ENCODE measurements at regions not wholly inside any gene's neighbourhood (a gene's known extent, or its start where the extent isn't known, plus 50 kb on each side); places are given as distances from the start of the nearest gene placed in this dataset.
A peak's percentile ranks its signal among the peaks of the same experiment; 100 is the strongest.

DNA sequence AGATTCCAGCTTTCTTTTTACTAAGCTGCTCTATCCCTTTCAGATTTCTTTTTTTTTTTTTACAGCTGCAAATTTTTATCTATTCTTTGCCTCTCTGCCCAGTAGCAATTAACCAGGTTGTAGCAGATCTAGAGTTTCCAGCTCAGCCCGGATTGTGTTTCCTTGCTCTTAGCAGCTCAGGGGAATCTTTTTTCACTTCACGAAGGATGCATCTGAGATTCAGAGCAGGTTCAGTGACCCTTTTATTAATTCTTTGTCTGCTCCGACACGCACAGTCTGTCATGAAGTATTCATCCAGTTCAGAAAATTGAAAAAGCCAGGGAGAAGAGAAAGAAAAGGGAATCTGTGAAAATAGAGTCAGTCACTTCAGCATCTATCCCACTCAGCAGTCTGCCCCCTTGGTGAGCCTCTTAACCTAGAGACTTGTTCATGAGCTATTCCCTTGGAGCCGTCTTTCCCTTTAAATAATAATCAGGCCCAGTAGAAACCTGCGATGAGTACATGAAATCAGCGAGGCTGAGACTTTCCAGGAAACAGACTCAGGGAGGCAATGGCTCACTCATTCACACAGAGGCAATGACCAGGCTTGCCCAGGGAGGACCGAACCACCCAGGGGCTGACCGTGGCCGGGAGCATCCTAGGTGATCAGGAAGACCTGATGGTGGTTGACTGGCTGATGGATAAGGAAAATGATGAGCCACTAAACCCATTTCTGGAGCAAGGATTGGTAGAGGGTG is 103.4 kb upstream of the ITGA6 start:
- no peak for DNase-seq

DNA sequence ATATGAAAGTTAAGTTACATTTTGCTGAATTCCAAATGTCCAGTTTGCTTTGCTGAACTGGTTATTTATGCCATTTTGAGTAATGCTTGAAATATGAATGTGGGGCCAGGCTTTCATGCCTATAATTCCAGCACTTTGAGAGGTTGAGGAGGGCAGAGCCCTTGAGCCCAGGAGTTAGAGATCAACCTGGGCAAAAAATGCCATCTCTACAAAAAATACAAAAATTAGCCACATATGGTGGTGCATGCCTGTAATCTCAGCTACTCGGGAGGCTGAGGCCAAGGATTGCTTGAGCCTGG is 101.2 kb upstream of the ITGA6 start:
- DNase-seq: no peak

- DNase-seq: no peak
These were observed 99.1 kb upstream of the ITGA6 start for GRCh38 chr2:172328103-172328841.

GRCh38 chr2:172329416-172329773 is 98.0 kb upstream of the ITGA6 start:
- no peak for DNase-seq

GRCh38 chr2:172329774-172330671 is 97.4 kb upstream of the ITGA6 start:
- no peak for DNase-seq

GRCh38 chr2:172332507-172332906 is 94.9 kb upstream of the ITGA6 start:
- no peak for DNase-seq

- no peak for DNase-seq
These were observed 94.0 kb upstream of the ITGA6 start for GRCh38 chr2:172333235-172333977.

DNA sequence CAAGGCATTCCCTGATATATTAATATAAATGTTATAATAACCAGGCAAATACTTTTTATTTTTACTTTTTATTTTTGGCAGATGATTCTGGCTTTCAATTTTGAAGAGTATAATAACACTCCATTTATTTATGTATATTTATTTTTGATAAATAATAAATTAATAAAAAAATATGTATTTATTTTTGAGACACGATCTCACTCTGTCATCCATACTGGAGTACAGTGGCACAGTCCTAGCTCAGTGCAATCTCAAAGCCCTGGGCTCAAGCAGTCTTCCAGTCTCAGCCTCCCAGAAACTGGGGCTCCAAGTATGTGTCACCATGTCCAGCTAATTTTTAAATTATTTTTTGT is 93.4 kb upstream of the ITGA6 start:
- no peak for DNase-seq

DNA sequence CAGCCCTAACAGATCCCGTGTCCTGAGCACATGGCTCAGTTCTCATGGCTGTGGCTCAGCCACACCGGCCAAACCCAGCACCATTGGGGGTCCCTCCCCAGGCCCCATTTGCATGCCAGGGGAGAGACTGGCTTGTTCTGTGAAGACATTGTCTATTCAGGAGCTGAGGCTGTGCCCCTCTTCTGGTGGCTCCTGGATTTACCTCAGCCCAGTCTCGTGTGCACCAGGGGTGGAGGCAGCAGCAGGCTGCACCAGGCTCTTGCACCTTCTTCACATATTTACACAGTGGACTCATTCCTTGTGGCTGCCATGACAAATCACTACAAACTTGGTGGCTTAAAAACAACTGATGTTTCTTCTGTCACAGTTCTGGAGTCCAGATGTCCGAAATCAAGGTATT is 92.4 kb upstream of the ITGA6 start:
- DNase-seq: no peak

GRCh38 chr2:172335736-172336135 is 91.7 kb upstream of the ITGA6 start:
- no peak for DNase-seq

- DNase-seq: no peak
These were observed 90.7 kb upstream of the ITGA6 start for GRCh38 chr2:172336681-172337080.

- DNase-seq: peak in 1 of 56 donors; percentile 7
These were observed 87.9 kb upstream of the ITGA6 start for GRCh38 chr2:172339371-172340010.

- DNase-seq: no peak
These were observed 87.0 kb upstream of the ITGA6 start for GRCh38 chr2:172340394-172340793.

DNA sequence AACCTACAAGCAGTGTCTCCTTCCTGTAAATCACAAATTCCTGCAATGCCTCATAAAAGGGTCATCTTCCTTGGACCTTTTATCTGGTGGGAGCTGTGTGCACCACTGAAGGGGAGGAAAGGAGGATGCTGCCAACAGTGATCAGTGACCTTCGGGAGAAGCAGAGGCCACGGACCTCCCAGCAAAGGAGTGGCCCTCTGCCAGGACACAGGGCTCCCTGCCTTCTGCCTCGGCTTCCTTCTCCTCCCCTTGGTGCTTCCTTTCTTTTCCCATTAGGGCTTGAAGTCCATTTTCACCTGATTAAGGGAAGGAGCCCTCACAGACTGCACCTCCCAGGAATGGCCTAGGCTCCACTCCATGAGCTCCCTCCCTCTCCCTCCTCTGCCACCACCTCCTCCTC is 85.3 kb upstream of the ITGA6 start:
- no peak for DNase-seq

GRCh38 chr2:172342611-172343010 is 84.8 kb upstream of the ITGA6 start:
- no peak for DNase-seq

GRCh38 chr2:172344159-172344558 is 83.2 kb upstream of the ITGA6 start:
- DNase-seq: no peak

GRCh38 chr2:172345956-172346555 is 81.3 kb upstream of the ITGA6 start:
- no peak for DNase-seq

GRCh38 chr2:172348555-172349288 is 78.7 kb upstream of the ITGA6 start:
- DNase-seq: no peak

DNA sequence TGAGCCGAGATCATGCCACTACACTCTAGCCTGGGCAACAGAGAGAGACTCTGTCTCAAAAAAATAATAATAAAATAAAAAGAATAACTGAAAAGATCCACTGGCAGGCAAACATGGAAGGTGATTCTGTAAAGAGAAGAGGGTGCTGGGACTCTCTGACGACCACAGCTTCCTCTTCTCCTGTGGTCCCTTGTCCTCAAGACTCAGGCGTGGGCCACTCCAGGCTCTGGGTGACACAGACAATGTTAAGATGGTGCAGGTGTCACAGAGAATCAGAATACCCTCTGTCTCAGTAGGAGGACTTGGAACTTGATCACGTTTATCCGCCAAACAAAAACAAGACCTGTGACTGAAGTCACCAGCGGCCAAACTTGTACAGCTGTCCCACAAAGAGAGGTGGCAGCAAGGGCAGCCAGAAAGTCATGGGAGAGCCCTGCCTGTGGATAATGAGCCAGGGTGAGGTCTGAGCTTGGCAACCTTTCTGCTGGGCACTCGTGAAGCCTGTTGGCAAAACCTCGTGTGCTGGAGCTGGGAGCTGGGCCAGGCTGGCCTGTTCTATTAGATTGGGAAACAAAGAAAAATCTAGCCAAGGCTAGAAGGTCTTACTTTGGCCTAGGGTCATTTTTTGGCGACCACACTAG is 76.4 kb upstream of the ITGA6 start:
- DNase-seq: peak in 46 of 56 donors; percentile 11 to 83 (median 42)
